GM21360 (cell line): ENCODE measurements at regions not wholly inside any gene's neighbourhood (a gene's known extent, or its start where the extent isn't known, plus 50 kb on each side); places are given as distances from the start of the nearest gene placed in this dataset.
"Not testable (repeated sequence)": the region's sequence is repeated elsewhere in the genome, so short reads cannot be mapped to it uniquely, and the experiment has no call there.

Source experiments
- ATAC-seq: cut with Tn5 transposase; IDR thresholded peaks from one replicate; pipeline ENCODE4 v1.9.1; 2021; ENCODE audit warnings: mild to moderate bottlenecking, moderate library complexity; ENCODE audit not compliant: unreplicated experiment

DNA sequence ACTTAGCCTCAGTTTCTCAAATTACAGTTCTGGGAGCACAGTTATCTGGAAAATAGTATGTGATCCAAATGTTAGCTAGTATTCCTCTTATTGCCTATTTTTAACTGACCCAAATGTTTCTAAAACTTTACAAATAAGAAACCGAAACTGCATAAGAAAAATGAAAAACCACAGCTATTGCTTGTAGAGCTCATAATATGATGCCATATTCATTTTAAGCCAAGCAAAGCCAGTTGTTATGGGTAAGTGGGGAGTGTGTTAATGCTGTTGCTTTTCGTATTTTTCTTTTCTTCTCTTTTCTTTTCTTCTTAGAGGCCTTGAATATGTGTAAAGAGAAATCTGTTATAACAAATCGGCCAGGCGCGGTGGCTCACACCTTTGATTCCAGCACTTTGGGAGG, 447.4 kb upstream of the TUSC1 start:
- no peak for ATAC-seq

GRCh38 chr9:26116085-26116484, 437.8 kb upstream of the TUSC1 start:
- ATAC-seq: not testable (repeated sequence)

DNA sequence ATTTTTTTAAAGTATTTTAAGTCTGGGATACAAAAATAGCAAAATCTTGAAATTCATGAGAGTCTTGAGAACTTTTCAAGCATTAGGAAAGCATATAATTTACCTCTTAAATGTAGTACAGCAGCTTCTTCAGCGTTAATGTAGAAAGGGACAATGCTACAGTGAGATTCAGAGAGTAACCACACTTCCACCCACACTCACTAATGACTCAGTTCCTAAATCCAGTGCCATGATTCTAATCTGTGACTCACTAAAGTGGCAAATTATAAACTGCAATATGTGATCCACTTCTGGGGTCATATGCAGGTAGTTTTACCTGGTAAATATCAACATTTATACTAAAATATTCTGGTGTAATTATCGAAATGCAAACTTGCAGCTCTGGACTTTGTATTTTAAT, 434.5 kb upstream of the TUSC1 start:
- ATAC-seq: no peak

GRCh38 chr9:26086396-26086795, 408.2 kb upstream of the TUSC1 start:
- ATAC-seq: no peak

- ATAC-seq: no peak
Measured at GRCh38 chr9:26081847-26082246, 403.6 kb upstream of the TUSC1 start.

DNA sequence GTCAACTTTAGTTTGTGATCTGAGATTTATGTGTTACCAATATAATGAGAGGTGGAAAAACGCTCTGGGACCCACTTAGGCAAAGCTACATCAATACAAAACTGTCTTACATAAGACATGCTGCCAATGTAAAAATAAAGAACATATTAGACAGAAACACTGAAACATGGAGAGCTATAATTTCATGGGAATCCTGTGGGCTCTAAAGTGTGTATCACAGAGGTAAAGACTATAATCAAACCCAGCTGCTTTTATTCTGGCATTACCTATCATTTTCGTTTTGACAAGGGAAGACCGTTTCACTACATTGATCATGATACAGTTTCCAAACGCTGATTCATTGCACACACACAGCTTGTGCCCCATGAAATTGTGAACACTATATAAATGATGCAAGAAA, 400.5 kb upstream of the TUSC1 start:
- no peak for ATAC-seq

DNA sequence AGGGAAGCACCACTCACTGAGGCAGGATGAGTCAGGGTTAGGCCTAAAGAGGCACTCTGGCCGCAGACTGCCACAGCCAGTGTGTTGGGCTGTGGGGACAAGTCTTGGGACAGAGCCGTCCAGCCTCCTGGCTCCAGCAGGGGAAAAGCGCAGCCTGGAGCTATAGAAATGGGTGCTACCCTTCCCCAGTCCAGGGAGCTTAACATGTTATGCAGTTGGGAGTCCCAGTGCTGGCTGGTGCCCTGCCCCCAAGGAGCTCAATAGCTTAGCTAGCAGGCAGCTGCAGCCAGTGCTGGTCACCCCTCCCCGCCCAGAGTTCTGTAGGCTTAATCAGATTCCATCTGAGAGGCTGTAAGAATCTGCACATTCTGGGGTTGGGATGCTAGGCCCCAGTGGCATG, 399.6 kb upstream of the TUSC1 start:
- ATAC-seq: no peak

DNA sequence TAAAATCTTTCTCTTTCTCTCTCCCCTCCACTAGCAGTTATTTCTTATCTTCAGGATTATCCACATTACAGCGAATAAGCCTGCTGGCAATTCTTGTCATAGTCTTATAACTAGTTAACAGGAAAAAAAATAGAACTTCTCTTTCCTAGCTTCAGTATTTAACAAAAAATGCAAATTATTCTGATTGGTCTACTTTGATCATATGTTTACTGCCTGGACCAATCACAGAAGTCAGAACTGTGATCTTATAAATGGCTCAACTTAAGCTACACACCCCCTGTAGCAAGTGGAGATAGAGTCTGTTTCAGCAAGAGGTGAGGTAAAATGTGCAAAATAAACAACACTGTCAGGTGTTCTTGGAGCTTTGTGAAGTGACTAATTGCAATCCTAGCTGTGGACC, 389.4 kb upstream of the TUSC1 start:
- ATAC-seq: no peak

- ATAC-seq: no peak
Measured at GRCh38 chr9:26066237-26066636, 388.0 kb upstream of the TUSC1 start.

GRCh38 chr9:26061948-26062575, 383.8 kb upstream of the TUSC1 start:
- ATAC-seq: no peak

DNA sequence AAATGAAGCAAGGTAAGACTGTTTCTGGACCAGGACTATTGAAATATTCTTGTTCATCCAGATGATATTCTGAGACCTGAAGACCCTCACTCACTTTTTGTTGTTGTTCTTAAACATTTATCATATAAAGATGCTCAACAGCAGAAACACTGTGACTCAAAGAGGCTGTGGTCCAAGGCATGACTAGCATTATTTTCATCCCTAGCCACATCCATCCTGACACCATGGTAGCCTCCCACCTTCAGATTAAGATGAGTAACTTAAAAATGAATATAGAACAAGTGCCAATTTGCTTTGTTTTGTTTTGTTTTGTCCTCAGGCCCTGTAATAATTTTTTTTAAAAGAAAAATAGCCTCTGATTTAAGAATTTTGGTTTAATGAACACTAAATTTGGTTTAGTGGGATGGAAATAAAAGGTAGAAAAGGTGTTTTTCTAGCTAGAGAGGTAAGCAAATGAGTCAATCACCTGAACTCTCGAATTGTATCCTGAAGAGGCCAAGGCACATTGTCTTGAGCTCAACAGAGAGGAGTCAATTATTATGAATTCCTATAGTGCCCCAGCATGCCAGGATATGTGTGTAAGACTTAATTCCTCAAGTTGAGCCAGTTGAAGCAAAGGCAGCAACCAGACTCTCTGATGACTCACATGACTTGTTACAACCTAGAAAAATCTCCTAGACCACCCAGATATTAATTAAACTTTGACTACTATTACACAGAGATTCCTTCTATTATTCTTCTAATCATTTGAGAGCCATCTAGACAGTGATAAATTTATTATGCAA, 380.1 kb upstream of the TUSC1 start:
- no peak for ATAC-seq

DNA sequence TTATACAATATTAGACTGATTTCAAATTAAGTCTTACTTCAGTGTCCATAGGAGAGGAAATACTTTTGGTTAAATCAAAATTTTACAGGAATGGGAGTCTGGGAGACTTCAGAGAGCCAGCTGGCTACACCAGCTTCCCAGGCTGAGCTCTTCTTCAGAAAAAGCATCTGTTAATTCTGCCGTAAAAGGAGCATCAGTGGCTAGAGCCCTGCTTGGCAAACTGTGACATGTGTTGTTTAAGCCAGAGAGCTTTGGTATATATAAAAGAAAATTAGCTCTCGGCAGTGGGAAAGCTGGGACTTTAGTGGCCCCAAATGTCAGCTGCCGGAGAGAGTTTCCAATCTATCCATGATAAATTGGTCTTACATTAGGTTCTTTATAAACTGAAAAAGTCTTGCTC, 378.8 kb upstream of the TUSC1 start:
- no peak for ATAC-seq

- no peak for ATAC-seq
Measured at GRCh38 chr9:26054600-26055520, 376.6 kb upstream of the TUSC1 start.

- no peak for ATAC-seq
Measured at GRCh38 chr9:26053954-26054353, 375.7 kb upstream of the TUSC1 start.

DNA sequence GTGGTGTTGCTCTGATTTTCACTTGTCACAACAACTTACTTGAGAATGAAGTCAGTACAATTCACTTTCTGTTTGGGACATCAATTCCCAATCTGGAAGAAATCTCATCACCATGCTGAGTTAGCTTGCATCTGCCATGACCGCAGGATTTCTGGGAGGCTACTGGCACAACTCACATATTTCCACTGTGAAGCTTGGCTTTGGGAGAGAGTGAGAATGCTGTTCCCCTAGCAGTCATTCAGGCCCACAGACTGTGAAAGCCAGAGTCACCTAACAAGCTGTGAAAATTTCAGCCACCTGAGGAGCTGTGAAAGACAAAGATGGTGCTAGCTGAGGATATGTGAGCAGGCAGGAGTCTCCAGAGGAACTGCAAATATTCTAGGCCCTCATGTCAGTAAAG, 365.2 kb upstream of the TUSC1 start:
- no peak for ATAC-seq

DNA sequence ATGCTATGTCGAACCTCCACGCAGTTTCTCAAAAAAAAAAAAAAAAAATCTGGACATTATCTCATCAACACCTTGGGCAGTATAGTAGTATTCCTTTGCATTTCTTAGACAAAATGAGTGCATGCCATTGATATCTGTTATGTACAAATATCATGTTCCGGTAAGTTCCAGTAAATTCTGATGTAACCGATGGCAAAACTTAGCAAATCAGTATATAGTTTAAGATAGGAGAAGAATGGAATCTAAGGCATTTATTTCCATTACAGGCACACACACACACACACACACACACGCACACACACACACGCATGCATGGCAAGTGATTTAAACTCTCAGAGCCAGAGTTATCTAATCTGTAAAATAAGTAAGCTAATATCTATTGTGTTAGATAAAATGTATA, 356.5 kb upstream of the TUSC1 start:
- no peak for ATAC-seq

DNA sequence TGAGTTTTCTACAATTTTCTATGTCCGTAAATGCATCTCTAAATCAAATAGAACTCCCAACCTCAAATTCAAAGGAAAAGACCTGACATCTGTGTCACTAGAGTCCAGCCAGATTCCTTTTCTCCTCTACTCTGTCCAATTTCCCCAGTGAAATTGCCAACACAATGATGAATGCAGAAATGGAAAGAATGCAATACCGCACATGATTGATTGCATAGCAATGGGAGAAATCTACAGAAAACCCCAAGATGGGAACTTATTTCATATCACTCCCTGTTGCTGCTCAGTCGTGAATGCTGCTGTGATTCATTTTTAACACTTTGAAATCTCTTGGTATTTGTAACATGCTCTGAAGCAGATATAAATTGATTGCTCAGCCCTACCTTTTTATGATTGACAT, 355.1 kb upstream of the TUSC1 start:
- ATAC-seq: no peak

DNA sequence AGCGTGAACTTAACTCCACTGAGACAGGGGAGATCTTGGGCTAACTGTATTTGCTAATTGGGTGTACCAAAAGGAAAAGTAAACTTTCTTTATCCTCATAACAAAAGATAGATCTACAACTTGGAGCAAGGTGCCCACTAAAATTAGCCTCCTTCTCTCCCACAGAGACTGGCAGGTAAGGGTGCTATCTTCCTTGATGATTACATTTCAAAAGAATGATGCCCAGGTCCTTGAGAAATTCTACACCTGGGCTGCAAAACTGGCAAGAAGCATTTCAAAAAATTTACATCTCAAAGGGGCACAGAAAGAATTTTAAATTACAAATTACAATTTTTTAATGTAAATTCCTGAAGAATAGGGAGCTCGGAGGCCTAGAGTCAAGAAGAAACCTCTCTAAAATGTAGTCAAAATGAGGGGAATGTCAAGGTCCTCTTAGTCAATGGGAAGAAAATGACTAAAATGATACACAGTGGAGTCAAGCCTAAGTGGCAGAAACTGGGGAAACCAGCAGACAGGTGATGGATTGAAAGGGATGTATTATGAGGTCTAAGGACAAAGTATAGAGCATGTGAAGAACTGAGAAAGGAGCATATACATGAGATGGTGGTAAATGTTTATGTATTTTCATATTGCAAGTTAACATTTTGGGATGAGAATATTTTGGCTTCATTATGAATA, 348.3 kb upstream of the TUSC1 start:
- ATAC-seq: no peak

DNA sequence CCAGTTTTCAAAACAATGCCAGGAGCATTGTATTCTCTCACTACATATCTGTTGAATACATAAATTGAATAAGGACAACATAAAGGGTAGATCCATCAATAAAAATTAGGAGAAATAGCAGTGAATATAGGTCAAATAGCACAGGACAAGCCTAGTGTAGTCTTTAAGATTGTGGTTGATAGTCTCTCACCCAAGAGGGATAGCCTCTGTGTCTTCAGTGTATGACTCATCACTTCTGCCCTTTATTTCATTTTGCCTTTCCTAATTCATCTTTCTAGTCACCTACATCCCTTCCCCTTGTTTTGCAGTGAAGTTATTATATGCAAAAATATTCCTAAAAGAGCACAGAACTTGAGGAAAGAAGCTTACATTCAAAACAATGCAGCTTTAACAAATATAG, 335.0 kb upstream of the TUSC1 start:
- ATAC-seq: no peak

GRCh38 chr9:26012797-26013196, 334.6 kb upstream of the TUSC1 start:
- ATAC-seq: no peak

DNA sequence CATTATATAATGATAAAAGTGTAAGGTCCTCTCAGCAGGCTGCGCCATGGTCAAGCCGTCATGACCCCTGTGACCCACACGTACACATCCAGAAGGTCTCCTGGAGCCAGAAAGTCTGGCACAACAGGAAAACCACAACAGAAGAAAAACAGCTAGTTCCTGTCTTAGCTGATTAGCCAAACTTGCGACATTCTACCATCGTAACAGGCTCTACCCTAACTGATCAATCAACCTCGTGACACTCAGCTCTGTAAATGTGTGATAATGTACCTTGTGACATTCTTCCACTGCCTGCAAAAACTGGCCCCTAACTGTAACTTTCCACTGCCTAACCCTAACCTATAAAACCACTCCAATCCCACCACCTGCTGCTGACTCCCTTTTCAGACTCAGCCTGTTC, 316.4 kb upstream of the TUSC1 start:
- ATAC-seq: no peak
